UCSD-AML1 (cell line): ENCODE measurements at regions not wholly inside any gene's neighbourhood (a gene's known extent, or its start where the extent isn't known, plus 50 kb on each side); places are given as distances from the start of the nearest gene placed in this dataset.
"Not testable (repeated sequence)": the region's sequence is repeated elsewhere in the genome, so short reads cannot be mapped to it uniquely, and the experiment has no call there.

ENCODE experiments used
- DNase-seq: peaks from one replicate; lab custom pipeline; 2025; ENCODE audit not compliant: unreplicated experiment; lab: John Stamatoyannopoulos, UW

DNA sequence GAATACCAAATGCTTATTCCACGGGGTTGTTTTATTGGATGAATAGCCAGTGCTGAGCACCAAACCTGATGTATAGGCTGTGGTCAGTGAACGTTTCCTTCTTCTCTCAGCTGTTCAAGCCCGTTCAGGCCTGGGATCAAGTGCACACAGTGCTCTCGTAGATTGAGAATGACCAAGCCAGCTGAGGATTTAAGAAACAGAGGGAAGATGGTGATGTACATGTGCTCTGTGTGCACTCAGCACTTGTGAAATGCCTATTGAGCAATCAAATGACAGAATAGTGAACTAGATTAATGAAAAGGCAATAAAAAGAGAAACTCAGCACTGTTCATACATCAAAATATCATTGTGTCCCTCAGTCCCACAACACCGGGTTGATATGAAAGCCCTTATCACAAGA lies 302.5 kb downstream of the BMPER start:
- no peak for DNase-seq

DNA sequence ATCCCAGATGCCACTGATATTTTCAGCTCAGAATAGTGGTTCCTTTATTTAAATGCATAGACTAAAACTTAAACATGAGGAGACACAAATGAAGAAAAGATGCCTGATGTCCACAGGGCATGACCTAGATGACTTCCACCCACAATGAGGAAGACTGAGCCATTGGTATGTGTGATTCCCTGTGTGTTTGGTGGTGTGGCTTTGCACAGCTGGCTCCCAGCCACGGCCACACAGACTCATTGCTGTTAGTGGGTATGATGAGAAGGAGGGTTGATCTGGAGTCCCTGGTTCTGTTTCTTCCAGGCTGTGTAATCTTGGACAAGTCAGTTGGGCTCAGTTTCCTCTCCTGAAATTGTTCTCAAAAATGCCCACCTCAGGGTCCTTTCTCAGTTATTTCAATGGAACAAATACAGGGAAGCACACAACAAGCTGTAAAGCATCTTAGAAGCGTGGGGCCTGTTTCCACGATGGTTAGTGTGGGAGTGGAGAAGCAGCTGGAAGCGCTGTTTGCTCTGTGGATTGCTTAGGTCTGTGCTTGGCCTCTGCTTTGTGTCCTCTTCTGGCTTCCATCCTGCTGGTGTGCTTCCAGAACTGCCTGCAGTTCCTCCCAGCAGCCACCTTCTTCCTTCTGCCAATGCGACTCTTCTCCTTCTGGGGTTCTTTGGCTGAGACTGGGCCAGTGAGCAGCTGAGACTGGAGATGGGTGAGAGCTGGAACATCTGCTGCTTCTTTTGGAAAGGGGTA lies 303.7 kb downstream of the BMPER start:
- no peak for DNase-seq

DNA sequence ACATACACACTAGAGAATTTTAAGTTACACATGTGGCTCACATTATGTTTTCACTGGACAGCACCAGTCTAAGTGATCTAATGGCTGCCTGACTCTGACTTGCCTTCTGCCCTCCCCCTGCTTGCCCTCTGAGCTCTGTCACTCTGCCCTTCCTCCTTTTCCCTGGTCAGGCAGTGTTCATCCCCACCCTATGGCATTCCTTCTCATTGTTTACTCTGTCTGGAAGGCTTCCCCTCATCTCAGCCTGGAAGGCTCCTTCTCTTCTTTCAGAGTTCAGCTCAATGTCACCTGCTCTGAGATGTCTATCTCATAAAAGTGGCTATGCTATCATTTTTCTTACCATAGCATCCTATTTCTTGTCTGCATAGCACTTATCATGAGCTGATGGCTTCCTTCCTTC lies 305.7 kb downstream of the BMPER start:
- DNase-seq: no peak

DNA sequence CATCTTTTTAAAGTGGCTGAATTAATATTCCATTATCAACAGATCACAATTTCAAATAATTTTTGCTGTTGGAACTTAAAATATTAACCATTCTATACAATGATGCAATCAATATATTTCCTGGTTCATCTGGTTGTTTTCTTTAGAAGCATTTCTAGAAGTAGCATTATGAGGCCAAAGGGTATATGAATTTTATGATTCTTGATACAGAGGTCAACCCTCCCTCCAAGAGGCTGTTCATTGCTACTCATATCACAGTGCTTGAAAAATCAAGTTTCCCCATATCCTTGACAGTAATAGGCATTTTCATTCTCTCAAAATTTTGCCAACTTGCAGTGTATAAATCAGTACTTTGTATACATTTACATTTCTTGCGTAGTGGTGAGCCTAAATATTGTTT lies 312.6 kb downstream of the BMPER start:
- DNase-seq: no peak

DNA sequence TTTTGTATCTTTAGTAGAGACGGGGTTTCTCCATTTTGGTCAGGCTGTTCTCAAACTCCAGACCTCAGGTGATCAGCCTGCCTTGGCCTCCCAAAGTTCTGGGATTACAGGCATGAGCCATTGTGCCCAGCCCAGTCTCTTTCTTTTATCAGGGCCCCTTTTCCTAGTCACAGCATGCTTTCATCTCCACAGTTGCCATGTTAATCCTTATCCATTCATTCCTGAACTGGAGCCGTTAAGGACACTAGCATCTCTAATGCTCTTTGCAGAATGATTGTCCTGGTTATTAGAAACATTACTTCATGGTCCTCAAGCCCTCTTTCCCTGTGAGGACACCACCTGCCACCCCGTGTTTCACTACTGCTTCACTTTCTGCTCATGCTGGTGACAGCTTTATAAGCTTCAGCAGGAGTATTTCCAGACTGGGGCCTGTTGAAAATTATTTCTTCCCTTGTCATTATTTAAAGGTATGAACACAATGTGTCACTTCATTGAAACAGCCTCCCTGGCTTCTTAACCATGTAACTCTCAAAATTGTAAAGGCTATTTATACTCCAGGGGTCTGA lies 313.9 kb downstream of the BMPER start:
- no peak for DNase-seq

DNA sequence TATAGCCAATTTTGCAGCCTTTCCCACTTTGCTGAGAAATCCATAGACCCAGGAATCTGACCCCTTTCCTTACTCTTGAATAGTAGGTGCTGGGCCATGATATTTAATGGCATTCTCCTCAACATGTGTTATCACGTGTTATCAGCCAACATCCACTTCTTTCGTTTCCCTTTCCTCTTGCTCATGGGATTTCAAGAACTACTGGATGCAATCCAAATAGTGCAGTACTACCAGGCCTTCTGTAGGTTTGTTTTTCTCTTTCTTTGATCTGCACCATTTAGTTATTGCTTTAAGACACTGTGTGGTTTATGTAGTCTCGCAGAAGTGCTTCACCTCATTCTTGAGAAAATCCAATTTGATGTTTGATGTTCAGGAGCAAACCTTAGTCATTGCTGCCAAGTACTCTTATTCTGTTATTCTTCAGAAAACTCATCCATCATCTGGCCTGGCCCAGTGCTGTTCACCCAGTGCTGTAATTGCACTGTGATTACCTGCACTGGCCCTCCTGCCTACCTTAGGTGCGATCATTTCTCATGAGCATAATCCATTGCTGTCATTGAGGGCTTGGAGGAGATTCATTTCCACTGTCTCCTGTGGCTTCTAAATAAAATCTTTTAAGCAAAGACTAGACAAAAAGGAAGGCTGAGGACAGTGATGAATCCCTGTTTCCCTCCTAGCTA lies 315.3 kb downstream of the BMPER start:
- no peak for DNase-seq

DNA sequence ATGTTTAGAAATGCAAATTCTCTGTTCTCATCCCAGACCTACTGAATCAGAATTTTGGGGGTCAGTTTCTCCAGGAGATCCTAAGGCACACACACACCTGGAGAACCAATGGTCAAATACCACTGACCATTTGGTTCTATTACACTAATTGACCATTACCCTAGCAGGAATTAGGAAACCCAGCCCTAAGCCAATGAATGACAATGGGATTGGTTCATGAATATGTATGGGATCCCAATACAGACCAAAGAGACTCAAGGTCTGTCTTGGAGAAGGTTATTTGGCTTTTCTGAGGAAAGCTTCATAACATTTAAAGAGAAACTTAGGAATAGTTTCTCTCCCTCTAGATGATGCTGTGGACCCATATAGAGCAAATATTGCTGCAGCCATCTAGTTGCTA lies 317.0 kb downstream of the BMPER start:
- no peak for DNase-seq

DNA sequence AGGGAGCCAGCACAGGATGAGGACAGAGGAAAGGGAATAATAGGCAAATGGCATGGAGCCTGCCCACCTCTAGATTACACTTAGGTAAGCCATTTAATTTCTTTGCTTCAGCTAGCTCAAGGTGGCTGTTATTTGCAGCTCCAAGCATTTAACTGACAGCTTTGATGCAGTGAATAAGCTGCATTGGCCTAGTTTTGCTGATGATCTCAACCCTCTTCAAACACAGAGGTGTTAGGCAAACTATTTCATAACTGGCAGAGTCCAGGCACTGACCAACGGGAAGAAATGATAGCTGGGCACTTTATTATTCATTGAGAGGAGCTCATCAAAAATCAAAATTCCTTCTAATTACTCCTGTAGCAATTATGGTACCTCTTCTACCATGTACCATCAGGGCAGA lies 317.4 kb downstream of the BMPER start:
- DNase-seq: no peak

DNA sequence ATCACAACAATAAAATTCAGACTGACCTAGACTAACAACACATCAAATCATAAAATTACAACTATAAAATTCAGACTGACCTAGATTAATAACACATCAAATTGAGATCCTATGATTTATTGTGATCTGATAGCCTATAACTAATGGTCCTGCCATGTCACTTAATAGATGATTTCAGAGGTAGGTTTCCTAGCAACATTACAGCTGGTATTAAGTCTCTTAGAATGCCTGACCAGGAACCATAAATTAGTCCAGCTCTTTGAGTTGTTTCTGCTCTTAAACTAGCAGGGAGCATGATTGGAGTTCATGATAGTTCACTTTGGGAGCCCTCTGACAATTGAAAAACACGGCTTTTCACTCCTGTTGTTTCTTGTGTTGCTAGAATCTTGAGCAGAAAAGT lies 318.9 kb downstream of the BMPER start:
- DNase-seq: no peak

DNA sequence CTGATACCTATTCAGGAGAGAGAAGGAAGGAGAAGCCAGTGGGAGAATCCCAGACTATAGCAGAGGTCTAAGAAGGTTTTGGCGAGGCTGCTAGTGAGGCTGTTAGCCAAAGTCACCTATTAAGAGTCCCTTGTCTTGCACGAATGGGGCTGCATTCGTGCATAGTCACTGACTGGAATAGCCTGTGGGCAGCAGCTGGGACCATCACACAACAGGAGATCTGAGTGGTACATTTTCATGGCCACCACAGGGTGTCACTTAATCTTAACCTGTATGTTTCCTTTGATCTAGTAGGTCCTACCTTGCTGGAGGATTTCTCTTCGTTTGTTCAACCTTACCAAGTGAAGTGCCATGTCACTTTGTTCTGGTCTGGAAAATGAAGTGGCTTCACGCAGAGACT lies 319.9 kb downstream of the BMPER start:
- no peak for DNase-seq

DNA sequence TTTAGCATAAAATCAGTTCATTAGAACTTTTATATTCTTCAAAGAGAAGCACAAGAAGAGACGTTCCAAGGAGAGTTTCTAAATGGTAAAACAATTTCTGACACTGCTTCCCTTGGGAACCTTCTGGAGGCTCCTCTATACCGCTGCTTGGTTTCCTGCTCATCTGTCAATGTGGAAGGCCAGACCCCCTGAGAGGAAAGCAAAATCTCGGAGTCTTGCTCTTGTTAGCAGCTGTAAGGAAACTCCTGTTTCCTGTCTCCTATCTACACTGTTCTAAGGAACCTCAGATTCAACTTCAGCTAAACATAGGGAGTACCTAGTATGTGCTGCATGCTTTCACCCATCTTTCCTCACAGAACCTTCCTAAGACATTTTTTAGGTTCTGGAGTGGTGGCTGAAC lies 322.2 kb downstream of the BMPER start:
- no peak for DNase-seq

DNA sequence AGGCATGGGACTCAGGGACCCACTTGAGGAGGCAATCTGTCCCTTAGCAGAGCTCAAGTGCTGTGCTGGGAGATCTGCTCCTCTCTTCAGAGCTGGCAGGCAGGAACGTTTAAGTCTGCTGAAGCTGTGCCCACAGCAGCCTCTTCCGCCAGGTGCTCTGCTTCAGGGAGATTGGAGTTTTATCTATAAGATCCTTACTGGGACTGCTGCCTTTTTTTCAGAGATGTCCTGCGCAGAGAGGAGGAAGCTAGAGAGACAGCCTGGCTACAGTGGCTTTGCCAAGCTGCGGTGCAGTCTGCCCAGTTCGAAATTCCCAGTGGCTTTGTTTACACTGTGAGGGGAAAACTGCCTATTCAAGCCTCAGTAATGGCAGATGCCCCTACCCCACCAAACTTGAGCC lies 329.8 kb downstream of the BMPER start:
- not testable (repeated sequence) for DNase-seq

DNA sequence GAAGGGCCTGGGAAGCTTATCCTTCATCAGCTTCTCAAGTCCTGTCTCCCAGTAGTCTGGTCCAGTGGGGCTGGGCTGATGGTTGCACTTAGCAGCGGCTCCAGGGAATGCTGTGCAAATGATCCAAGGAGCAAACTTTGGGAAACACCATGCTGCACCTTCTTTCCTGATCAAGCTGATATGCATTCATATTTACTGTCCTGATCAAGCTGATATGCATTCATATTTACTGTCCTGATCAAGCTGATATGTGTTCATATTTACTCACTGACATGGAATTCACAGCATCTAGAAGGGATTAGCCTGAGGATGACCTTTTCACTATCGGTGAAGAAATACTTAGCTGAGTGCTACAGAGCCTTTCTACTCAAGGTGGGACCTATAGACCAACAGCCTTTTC lies 330.7 kb downstream of the BMPER start:
- DNase-seq: no peak

DNA sequence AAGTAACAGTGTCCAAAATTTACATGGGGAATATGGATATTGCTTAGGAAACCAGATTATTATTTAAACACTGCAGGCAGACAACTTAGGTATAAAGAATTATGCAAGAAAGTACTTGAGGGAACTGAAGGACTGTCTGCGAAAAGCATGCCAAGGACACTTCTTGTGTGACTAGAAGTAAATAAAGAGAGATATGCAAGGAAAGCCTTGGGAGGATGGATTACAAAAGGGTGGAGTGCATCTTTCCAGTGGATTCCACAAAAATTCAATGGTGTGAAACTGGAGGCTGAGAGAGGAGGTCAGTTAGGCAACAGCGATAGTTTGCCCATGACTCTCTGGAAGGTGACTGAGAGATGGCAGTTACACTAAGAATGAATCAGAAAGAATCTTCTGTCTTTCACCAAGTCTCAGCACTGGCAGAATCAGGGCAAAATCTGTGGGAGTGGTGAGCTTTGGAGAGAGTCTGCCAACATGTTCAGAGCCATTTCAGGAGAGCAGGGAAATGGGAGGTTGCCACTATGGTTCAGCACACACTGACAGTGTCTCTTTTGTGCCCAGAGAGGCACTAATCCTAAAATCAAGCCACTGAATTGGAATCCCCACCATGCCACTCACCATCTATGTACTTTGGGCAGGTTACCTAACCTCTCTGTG lies 331.6 kb downstream of the BMPER start:
- DNase-seq: no peak

DNA sequence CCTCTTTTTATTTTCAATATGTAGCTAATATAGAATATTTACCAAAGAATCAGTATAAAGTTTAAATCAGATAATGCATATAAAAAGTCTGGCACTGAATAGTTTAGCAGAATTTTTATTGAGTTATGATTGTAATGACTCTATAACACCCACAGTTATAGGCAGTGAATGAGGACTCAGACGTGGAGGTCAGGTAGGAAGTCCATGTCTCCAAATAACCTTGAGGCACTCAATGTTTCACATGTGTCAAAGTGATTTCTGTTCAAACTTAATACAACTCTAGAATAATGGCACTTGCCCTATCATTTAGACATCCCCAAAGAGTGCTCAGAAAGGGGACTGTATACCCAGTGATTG lies 332.1 kb downstream of the BMPER start:
- no peak for DNase-seq

DNA sequence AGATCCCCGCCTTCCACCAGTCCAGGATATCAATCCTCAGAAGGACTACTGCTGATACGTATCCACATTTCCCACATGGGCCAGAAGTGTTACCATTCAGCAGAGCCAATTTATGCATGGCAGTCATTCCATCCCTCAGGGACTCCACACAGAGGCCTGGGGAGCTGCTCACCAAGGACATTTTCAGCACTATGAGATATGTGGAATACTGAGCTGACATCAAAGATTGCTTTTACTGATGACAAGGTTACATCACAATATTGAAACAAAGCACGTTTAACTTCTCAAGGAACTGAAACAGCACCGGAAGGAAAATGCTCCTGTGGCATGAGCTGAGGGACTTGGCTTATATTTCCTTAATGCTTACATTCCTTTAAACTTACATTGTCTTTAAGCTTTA lies 335.1 kb downstream of the BMPER start:
- no peak for DNase-seq

DNA sequence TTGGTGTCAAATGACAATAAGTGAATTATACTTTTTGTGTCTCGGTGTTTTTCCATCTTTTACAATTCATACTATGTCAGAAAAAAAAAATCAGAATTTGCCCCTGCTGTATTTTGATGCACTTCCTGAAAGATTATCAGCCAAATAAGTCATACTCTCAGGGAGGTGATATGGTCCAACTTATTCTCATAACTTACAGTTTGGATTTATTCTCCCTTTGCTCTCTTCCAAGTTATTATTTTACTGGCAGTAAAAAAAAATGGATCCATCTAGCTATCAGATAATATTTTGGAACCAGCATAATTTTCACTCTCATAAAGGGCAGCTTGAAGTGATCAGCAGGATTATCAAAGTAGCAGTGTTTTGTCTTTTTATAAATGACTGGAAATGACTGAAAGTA lies 337.1 kb downstream of the BMPER start:
- no peak for DNase-seq

DNA sequence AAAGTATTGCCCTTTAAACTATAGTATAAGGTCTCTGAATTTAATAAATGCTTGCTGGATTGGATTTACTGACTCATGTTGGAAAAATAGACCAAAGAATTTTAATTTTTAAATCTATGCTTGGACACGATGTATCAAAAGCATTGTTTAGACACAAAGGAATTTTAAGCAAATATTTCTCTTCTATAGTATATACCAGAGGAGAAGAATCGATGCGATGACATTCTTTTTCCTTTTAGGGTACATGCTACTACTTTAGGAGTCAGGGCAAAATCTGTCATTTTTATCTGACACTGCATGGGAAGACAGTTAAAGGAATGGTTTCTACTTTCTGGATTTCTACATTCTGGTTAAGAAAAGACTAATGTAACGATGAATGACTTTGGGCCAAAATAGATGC lies 339.9 kb downstream of the BMPER start:
- DNase-seq: no peak

DNA sequence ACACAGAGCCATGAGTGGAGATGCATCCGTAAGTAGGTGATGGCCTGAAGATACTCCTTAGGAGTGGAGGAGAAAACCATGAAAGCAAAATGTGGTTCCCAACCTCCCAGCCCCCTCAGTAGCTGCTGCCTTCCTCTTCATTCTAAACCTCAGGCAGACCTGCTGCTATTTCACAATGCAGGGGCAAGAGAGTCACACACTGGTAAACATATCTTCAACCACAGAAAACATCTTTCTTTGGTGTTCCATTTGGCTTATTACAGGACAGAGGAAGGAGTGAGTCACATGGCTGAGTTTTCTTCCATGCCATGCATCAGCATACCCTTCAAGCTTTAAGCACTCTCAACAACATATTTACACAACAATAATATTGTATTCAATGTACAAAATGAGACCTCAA lies 342.1 kb downstream of the BMPER start:
- no peak for DNase-seq

DNA sequence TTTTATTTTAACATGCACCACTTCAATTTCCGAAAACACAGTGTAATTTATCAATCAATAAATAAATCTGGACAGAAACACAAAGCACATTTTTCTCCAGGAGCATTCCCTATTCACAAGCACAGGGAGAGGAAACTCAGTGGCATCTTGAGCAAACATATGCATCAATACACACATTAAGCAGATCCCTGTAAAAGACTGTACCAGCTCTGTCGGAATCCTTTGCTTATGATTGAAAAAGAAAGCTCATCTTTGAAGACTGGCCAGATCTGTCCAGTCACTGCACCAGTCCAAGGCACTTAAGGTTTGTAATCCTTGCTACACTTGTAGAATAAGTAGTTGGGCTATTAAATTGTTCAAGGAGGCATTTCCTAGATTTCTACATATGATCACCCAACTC lies 343.9 kb downstream of the BMPER start:
- DNase-seq: no peak

DNA sequence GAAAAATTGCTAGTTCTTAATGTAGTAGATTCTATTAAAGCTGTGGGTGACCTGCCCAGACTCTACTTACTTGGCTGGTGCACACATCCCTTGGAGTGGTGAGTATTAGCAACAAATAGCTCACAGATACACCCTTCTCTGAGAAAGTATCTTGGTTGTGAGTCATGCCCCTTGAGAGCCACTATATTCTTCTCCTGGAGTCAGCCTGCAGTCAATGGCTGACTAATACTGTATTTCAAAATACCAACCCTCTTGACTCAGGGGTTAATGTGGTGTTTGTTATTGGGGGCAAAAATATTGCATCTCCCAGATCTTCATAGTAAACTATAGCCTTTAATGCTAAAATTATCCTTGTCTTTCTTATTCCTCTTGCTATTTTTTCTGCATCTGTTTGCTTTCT lies 354.9 kb downstream of the BMPER start:
- DNase-seq: no peak

DNA sequence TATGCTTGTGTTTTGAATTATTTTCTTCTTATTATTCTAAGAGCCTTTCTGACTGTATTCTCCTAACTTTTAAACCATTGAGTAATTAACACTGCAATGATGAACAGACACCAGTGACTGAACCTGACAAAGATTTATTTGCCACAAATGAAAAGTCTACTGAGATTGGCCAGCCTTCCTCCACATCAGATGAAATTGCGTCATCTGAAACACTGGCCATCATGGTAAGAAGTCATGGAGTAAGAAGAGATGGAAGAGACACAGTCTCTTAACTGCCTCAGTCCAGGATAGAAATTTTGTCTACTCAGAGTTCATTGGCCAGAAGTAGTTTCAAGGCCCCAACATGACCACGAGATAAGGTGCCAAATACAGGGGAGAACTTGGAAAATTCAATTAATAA lies 357.8 kb downstream of the BMPER start:
- DNase-seq: no peak
